GM23248 (cell line): ENCODE measurements at regions not wholly inside any gene's neighbourhood (a gene's known extent, or its start where the extent isn't known, plus 50 kb on each side); places are given as distances from the start of the nearest gene placed in this dataset.
"Not testable (repeated sequence)": the region's sequence is repeated elsewhere in the genome, so short reads cannot be mapped to it uniquely, and the experiment has no call there.

ENCODE experiments used
- DNase-seq: peaks from one replicate; pipeline ENCODE4 v3.0.0-alpha.2; 2015
- H2AFZ ChIP-seq: fragments of 200-600 bp; sonication (generic); 2 replicates; pipeline ENCODE4 v1.6.1; 2016; ENCODE audit warnings: antibody characterized with exemption
- H3F3A ChIP-seq: fragments of 200-600 bp; sonication (generic); 2 replicates; pipeline ENCODE4 v1.6.1; 2016; ENCODE audit warnings: mild to moderate bottlenecking, antibody characterized with exemption, mixed run types; ENCODE audit not compliant: insufficient read depth
- H3K27ac ChIP-seq: fragments of 200-600 bp; sonication (generic); 2 replicates; pipeline ENCODE4 v1.5.1; 2016; ENCODE audit warnings: mild to moderate bottlenecking
- H3K27me3 ChIP-seq: fragments of 200-600 bp; sonication (generic); replicated peaks from 2 replicates; pipeline ENCODE4 v1.6.1; 2016; ENCODE audit warnings: mild to moderate bottlenecking; ENCODE audit not compliant: insufficient read depth
- H3K36me3 ChIP-seq: fragments of 200-600 bp; sonication (generic); 2 replicates; pipeline ENCODE4 v1.6.1; 2016; ENCODE audit warnings: low read depth, mild to moderate bottlenecking
- H3K4me1 ChIP-seq: fragments of 200-600 bp; sonication (generic); 2 replicates; pipeline ENCODE4 v1.6.1; 2016; ENCODE audit warnings: mild to moderate bottlenecking; ENCODE audit not compliant: insufficient read depth
- H3K4me2 ChIP-seq: fragments of 200-600 bp; sonication (generic); one replicate; pipeline ENCODE4 v1.6.1; 2016; ENCODE audit warnings: mild to moderate bottlenecking; ENCODE audit not compliant: unreplicated experiment
- H3K4me3 ChIP-seq: fragments of 200-600 bp; sonication (generic); 2 replicates; pipeline ENCODE4 v1.5.1; 2016; ENCODE audit warnings: mild to moderate bottlenecking
- H3K79me2 ChIP-seq: fragments of 200-600 bp; sonication (generic); 2 replicates; pipeline ENCODE4 v1.6.1; 2016; ENCODE audit warnings: mild to moderate bottlenecking; ENCODE audit not compliant: insufficient read depth
- H3K9ac ChIP-seq: fragments of 200-600 bp; sonication (generic); 2 replicates; pipeline ENCODE4 v1.6.1; 2016; ENCODE audit warnings: mild to moderate bottlenecking
- H3K9me2 ChIP-seq: fragments of 200-600 bp; sonication (generic); 2 replicates; pipeline ENCODE4 v1.6.1; 2016; ENCODE audit warnings: mixed run types, mild to moderate bottlenecking, moderate library complexity; ENCODE audit not compliant: insufficient read depth
- H3K9me3 ChIP-seq: fragments of 200-600 bp; sonication (generic); one replicate; pipeline ENCODE4 v1.6.1; 2017; ENCODE audit warnings: low read depth
- H4K20me1 ChIP-seq: fragments of 200-600 bp; sonication (generic); 2 replicates; pipeline ENCODE4 v1.6.0; 2016; ENCODE audit not compliant: insufficient read depth
- EZH2 ChIP-seq: fragments of 200-600 bp; sonication (generic); IDR thresholded peaks from 2 replicates; pipeline ENCODE4 v1.6.1; 2018; ENCODE audit warnings: antibody characterized with exemption, mild to moderate bottlenecking; ENCODE audit not compliant: insufficient read depth, poor library complexity, severe bottlenecking
- EZH2phosphoT487 ChIP-seq: fragments of 200-600 bp; sonication (generic); IDR thresholded peaks from 2 replicates; pipeline ENCODE4 v1.6.1; 2018; ENCODE audit warnings: antibody characterized with exemption, moderate library complexity, mild to moderate bottlenecking, low read depth; ENCODE audit not compliant: insufficient read depth
- WGBS, 2 experiments: methylation state at CpG; one replicate each; pipeline ENCODE4 v1.1.6; 2015 to 2017; ENCODE audit warnings: low lambda C conversion rate in 2 of 2, low coverage in 1 of 2; ENCODE audit errors: missing lambda C conversion rate in 2 of 2; 5-methylcytosine and 5-hydroxymethylcytosine counted together
- in situ Hi-C: fragments of 300-500 bp; cut with MboI; formaldehyde crosslinking; loops from 2 replicates; pipeline ENCODE4 v1.15.0; 2020

DNA sequence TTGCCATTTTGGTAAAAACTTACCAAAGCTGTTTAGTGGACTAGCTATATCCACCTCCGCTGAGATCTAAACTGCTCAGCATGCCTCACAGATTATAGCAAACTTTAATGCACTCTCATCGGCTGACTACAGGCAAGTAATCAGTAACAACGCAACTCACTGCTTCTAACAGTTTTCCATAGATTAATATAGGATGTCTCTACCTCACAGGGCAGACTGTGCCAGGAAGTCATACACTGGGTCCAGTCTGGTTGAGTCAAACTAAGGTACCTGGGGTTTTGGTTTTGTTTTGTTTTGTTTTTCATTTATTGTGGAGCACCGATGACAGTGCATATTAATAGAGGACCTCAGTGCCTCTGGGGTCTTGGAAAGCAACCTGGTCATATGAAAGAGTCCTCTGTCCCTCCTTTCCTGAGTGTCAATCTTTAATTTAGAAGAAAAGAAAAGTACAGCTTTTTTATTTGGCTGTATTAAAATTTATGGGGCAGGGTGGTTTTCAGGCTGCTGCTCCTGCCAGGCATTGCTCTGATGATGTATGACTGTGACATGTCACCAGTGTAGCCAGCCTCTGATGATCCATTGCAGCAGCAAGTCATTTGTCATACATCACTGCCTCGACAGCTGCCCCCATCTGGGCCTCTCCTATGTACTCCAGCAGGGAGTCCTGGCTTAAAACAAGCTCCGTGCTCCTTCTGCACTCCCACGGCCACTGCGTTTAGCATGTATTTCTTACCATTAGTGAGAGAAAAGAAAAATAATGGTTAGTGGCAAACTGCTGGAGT, 854.1 kb downstream of the KCNJ2 start:
- Histone ChIP-seq H3K36me3 (no peaks in the 10 kb centered on the region), H2AFZ (no peak overlapping the region), H3F3A (no peaks in the 10 kb centered on the region), H3K27ac (no peak overlapping the region), H3K9me2 (no peaks in the 10 kb centered on the region), H4K20me1 (no peaks in the 10 kb centered on the region), H3K27me3 (no peaks in the 10 kb centered on the region), H3K9ac (no peak overlapping the region), H3K4me2 (no peak overlapping the region), H3K4me1 (no peaks in the 10 kb centered on the region), H3K79me2 (no peaks in the 10 kb centered on the region), H3K9me3 (no peaks in the 10 kb centered on the region), H3K4me3 (no peak overlapping the region)
- no peak for TF ChIP-seq EZH2phosphoT487
- no peak for TF ChIP-seq EZH2
- in situ Hi-C loops: no loop called here
- no peak for DNase-seq
- 42 to 44% methylated on average over 8 of the region's 8 CpGs for WGBS, 2 experiments

DNA sequence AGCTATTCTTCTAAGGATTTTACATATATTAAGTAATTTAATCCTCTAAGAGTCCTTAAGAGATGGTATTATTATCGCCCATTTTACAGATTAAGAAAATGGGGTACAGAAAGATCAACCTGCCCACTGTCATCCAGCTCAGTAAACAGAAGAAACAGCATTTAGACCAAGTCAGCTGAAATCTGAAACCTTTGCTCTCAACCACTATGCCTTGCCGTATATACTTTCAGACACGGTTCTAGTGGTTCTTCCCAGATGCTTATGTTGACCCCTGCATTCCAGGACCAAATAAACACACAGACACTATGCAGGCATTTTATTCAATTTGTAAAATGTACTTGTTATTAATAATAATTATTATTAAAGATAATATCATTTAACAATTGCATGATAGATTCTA, 854.8 kb downstream of the KCNJ2 start:
- 87 to 92% methylated on average over 3 of the region's 3 CpGs for WGBS, 2 experiments
- Histone ChIP-seq H3K4me3 (no peak overlapping the region), H4K20me1 (no peaks in the 10 kb centered on the region), H3K79me2 (no peaks in the 10 kb centered on the region), H3K9ac (no peak overlapping the region), H2AFZ (no peak overlapping the region), H3K9me3 (no peaks in the 10 kb centered on the region), H3K4me2 (no peak overlapping the region), H3K9me2 (no peaks in the 10 kb centered on the region), H3K4me1 (no peaks in the 10 kb centered on the region), H3K27me3 (no peaks in the 10 kb centered on the region), H3K27ac (no peak overlapping the region), H3F3A (no peaks in the 10 kb centered on the region), H3K36me3 (no peaks in the 10 kb centered on the region)
- in situ Hi-C loops: no loop called here
- TF ChIP-seq EZH2phosphoT487: no peak
- TF ChIP-seq EZH2: no peak
- DNase-seq: no peak

GRCh38 chr17:71024969-71025368, 855.6 kb downstream of the KCNJ2 start:
- Histone ChIP-seq H3K4me2 (no peak overlapping the region), H3K27me3 (no peaks in the 10 kb centered on the region), H4K20me1 (no peaks in the 10 kb centered on the region), H3K9me2 (no peaks in the 10 kb centered on the region), H2AFZ (no peak overlapping the region), H3K4me1 (no peaks in the 10 kb centered on the region), H3F3A (no peaks in the 10 kb centered on the region), H3K9ac (no peak overlapping the region), H3K27ac (no peak overlapping the region), H3K36me3 (no peaks in the 10 kb centered on the region), H3K9me3 (no peaks in the 10 kb centered on the region), H3K4me3 (no peak overlapping the region), H3K79me2 (no peaks in the 10 kb centered on the region)
- no peak for TF ChIP-seq EZH2
- TF ChIP-seq EZH2phosphoT487: no peak
- no peak for DNase-seq
- 39 to 46% methylated on average over 2 of the region's 2 CpGs for WGBS, 2 experiments
- in situ Hi-C loops: no loop called here

DNA sequence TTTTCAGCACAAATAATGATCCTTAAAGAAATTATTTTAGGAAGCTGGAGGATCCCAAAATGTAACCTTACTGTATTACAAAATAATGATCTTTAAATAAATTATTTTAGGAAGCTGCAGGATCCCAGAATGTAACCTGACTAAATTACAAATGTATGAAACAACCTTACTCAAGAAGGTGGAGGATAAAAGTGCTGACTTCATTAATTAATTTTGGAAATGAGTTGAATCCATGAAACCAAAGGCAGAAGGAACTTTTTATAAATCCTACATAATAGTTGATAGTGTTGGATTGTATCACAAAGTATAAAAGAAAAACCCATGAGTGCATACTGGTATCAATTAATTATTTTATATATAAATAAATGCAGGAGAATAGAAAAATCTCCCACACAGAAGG, 859.9 kb downstream of the KCNJ2 start:
- Histone ChIP-seq H3K9ac (no peak overlapping the region), H3K27ac (no peak overlapping the region), H3K9me2 (no peaks in the 10 kb centered on the region), H2AFZ (no peak overlapping the region), H3K4me3 (no peak overlapping the region), H3K9me3 (no peaks in the 10 kb centered on the region), H3K27me3 (no peaks in the 10 kb centered on the region), H3K4me2 (no peak overlapping the region), H3K79me2 (no peaks in the 10 kb centered on the region), H4K20me1 (no peaks in the 10 kb centered on the region), H3K4me1 (no peaks in the 10 kb centered on the region), H3F3A (no peaks in the 10 kb centered on the region), H3K36me3 (no peaks in the 10 kb centered on the region)
- TF ChIP-seq EZH2 (no peak), EZH2phosphoT487 (no peak)
- no peak for DNase-seq
- in situ Hi-C loops: no loop called here

DNA sequence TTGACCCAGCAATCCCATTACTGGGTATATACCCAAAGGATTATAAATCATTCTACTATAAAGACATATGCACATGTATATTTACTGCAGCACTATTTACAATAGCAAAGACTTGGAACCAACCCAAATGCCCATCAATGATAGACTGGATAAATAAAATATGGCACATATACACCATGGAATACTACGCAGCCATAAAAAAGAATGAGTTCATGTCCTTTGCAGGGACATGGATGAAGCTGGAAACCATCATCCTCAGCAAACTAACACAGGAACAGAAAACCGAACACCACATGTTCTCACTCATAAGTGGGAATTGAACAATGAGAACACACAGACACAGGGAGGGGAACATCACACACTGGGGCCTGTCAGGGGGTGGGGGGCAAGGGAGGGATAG, 862.0 kb downstream of the KCNJ2 start:
- H4K20me1 ChIP-seq, in situ Hi-C loops, DNase-seq, H3K27me3 ChIP-seq, H3K36me3 ChIP-seq, H2AFZ ChIP-seq, H3K4me3 ChIP-seq, H3K4me1 ChIP-seq, H3K4me2 ChIP-seq, H3K79me2 ChIP-seq, H3K27ac ChIP-seq, H3K9ac ChIP-seq, H3K9me3 ChIP-seq, H3F3A ChIP-seq, H3K9me2 ChIP-seq: not testable (repeated sequence)
- WGBS, 2 experiments: 42 to 53% methylated on average over 2 of the region's 2 CpGs
